Hepatocyte (in vitro differentiated cells): ENCODE measurements at regions not wholly inside any gene's neighbourhood (a gene's known extent, or its start where the extent isn't known, plus 50 kb on each side); places are given as distances from the start of the nearest gene placed in this dataset.
"Not testable (repeated sequence)": the region's sequence is repeated elsewhere in the genome, so short reads cannot be mapped to it uniquely, and the experiment has no call there.

Experiments used
- DNase-seq: peaks from one replicate; pipeline ENCODE4 v3.0.0-alpha.2; 2016; ENCODE audit warnings: low spot score
- H2AFZ ChIP-seq: fragments of 200-600 bp; sonication (generic); 2 replicates; pipeline ENCODE4 v1.6.0; 2016; ENCODE audit warnings: antibody characterized with exemption, mild to moderate bottlenecking
- H3K27ac ChIP-seq: fragments of 200-600 bp; sonication (generic); 2 replicates; pipeline ENCODE4 v1.5.1; 2016; ENCODE audit warnings: mild to moderate bottlenecking
- H3K27me3 ChIP-seq: fragments of 200-600 bp; sonication (generic); 2 replicates; pipeline ENCODE4 v1.6.1; 2016
- H3K36me3 ChIP-seq: fragments of 200-600 bp; sonication (generic); replicated peaks from 2 replicates; pipeline ENCODE4 v1.5.1; 2016; ENCODE audit warnings: low read depth; ENCODE audit not compliant: insufficient read depth
- H3K4me1 ChIP-seq: fragments of 200-600 bp; sonication (generic); 2 replicates; pipeline ENCODE4 v1.5.1; 2016; ENCODE audit warnings: mild to moderate bottlenecking, moderate library complexity; ENCODE audit not compliant: insufficient read depth
- H3K4me2 ChIP-seq: fragments of 200-600 bp; sonication (generic); 2 replicates; pipeline ENCODE4 v1.6.0; 2016
- H3K4me3 ChIP-seq: fragments of 200-600 bp; sonication (generic); 2 replicates; pipeline ENCODE4 v1.5.1; 2016; ENCODE audit warnings: mild to moderate bottlenecking
- H3K79me2 ChIP-seq: fragments of 200-600 bp; sonication (generic); 2 replicates; pipeline ENCODE4 v1.6.0; 2017; ENCODE audit warnings: mild to moderate bottlenecking
- H3K9me2 ChIP-seq: fragments of 200-600 bp; sonication (generic); replicated peaks from 2 replicates; pipeline ENCODE4 v1.6.0; 2017; ENCODE audit warnings: mild to moderate bottlenecking; ENCODE audit not compliant: insufficient read depth
- H3K9me3 ChIP-seq: fragments of 200-600 bp; sonication (generic); 2 replicates; pipeline ENCODE4 v1.5.1; 2016; ENCODE audit warnings: low read depth, mild to moderate bottlenecking
- H4K20me1 ChIP-seq: fragments of 200-600 bp; sonication (generic); 2 replicates; pipeline ENCODE4 v1.6.0; 2016; ENCODE audit warnings: mild to moderate bottlenecking; ENCODE audit not compliant: insufficient read depth, poor library complexity, severe bottlenecking
- EZH2 ChIP-seq: fragments of 200-600 bp; sonication (generic); IDR thresholded peaks from 2 replicates; pipeline ENCODE4 v1.6.1; 2016; ENCODE audit warnings: antibody characterized with exemption, mild to moderate bottlenecking, borderline replicate concordance
- EZH2phosphoT487 ChIP-seq: fragments of 200-600 bp; sonication (generic); IDR thresholded peaks from one replicate; pipeline ENCODE4 v1.6.1; 2018; ENCODE audit warnings: antibody characterized with exemption, mild to moderate bottlenecking, low read depth, moderate library complexity; ENCODE audit not compliant: unreplicated experiment, severe bottlenecking
- WGBS: methylation state at CpG from one replicate; pipeline ENCODE4 v1.1.6; 2016; ENCODE audit warnings: low lambda C conversion rate; ENCODE audit errors: missing lambda C conversion rate; 5-methylcytosine and 5-hydroxymethylcytosine counted together
- TF ChIP-seq, protein P1 (sequence below): fragments of 200-600 bp; sonication (generic); IDR thresholded peaks from 2 replicates; pipeline ENCODE4 v1.5.1; 2016; ENCODE audit warnings: antibody characterized with exemption, mild to moderate bottlenecking; ENCODE audit not compliant: poor library complexity

DNA sequence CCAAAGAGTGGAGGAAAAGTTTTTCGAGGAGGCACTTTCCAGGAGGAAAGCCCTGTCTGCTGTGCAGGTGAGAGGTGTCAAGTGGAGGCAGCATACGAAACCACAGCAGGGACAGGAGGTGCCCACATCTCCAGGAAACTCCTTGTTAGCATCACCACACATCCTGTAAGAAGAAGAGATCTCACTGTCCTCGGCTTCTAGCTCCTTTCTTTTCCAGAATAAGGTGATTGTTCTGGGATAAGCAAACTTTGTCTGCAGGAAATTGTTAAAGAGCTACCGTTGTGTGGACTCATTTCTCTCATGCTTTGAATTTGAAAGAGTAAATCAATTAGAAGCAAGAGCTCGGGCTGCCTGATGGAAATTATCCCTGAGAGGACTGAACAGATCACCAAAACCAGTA is 269.4 kb downstream of the CXCL12 start:
- Histone ChIP-seq H3K27me3 (no peaks in the 10 kb centered on the region), H3K9me2 (no peaks in the 10 kb centered on the region), H3K4me2 (no peak overlapping the region), H3K79me2 (no peaks in the 10 kb centered on the region), H2AFZ (no peak overlapping the region), H3K4me3 (no peak overlapping the region), H3K36me3 (no peaks in the 10 kb centered on the region), H3K27ac (no peak overlapping the region), H4K20me1 (no peaks in the 10 kb centered on the region), H3K4me1 (peaks cover 6% of the 10 kb centered on the region), H3K9me3 (no peaks in the 10 kb centered on the region)
- 64% methylated on average over 5 of the region's 5 CpGs for WGBS
- DNase-seq = no peak
- TF ChIP-seq EZH2 (no peak), EZH2phosphoT487 (no peak)
- TF ChIP-seq, protein P1, sequence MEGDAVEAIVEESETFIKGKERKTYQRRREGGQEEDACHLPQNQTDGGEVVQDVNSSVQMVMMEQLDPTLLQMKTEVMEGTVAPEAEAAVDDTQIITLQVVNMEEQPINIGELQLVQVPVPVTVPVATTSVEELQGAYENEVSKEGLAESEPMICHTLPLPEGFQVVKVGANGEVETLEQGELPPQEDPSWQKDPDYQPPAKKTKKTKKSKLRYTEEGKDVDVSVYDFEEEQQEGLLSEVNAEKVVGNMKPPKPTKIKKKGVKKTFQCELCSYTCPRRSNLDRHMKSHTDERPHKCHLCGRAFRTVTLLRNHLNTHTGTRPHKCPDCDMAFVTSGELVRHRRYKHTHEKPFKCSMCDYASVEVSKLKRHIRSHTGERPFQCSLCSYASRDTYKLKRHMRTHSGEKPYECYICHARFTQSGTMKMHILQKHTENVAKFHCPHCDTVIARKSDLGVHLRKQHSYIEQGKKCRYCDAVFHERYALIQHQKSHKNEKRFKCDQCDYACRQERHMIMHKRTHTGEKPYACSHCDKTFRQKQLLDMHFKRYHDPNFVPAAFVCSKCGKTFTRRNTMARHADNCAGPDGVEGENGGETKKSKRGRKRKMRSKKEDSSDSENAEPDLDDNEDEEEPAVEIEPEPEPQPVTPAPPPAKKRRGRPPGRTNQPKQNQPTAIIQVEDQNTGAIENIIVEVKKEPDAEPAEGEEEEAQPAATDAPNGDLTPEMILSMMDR = no peak

DNA sequence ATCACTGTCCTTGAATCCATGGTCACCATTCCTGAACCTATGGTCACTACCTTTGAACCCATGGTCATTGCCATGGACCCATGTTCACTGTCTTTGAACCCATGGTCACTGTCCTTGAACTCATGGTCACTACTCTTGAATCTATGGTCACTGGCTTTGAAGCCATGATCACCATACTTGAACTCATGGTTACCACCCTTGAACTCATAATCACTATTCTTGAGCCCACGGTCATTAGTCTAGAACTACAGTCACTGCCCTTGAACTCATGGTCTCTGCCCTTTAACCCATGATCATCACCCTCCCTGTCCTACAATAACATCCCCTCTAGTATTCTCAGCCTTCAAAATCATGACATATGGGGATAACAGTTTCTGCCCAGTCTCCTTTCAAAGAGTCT is 270.5 kb downstream of the CXCL12 start:
- no peaks in the 10 kb centered on the region for H3K9me3 ChIP-seq
- no peaks in the 10 kb centered on the region for H3K9me2 ChIP-seq
- WGBS = 100% methylated on average over 1 of the region's 1 CpG
- no peaks in the 10 kb centered on the region for H3K27me3 ChIP-seq
- no peak for DNase-seq
- H3K4me1 ChIP-seq = peaks cover 6% of the 10 kb centered on the region
- no peaks in the 10 kb centered on the region for H3K36me3 ChIP-seq
- H2AFZ ChIP-seq = no peak overlapping the region
- H4K20me1 ChIP-seq = no peaks in the 10 kb centered on the region
- TF ChIP-seq, protein P1 = no peak
- TF ChIP-seq EZH2 (no peak), EZH2phosphoT487 (no peak)
- H3K4me3 ChIP-seq = no peak overlapping the region
- no peak overlapping the region for H3K27ac ChIP-seq
- H3K4me2 ChIP-seq = no peak overlapping the region
- no peaks in the 10 kb centered on the region for H3K79me2 ChIP-seq

DNA sequence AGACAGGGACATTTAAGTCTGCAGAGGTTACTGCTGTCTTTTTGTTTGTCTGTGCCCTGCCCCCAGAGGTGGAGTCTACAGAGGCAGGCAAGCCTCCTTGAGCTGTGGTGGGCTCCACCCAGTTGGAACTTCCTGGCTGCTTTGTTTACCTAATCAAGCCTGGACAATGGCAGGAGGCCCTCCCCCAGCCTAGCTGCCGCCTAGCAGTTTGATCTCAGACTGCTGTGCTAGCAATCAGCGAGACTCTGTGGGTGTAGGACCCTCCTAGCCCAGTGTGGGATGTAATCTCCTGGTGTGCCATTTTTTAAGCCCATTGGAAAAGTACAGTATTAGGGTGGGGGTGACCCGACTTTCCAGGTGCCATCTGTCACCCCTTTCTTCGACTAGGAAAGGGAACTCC is 272.6 kb downstream of the CXCL12 start:
- not testable (repeated sequence) for H3K79me2 ChIP-seq, H3K4me1 ChIP-seq, H3K27ac ChIP-seq, H3K9me2 ChIP-seq, H3K27me3 ChIP-seq, DNase-seq, H3K9me3 ChIP-seq, H2AFZ ChIP-seq, H3K4me3 ChIP-seq, H3K36me3 ChIP-seq, H4K20me1 ChIP-seq
- peak overlapping the region; percentile 33 for H3K4me2 ChIP-seq
- 67% methylated on average over 4 of the region's 4 CpGs for WGBS

DNA sequence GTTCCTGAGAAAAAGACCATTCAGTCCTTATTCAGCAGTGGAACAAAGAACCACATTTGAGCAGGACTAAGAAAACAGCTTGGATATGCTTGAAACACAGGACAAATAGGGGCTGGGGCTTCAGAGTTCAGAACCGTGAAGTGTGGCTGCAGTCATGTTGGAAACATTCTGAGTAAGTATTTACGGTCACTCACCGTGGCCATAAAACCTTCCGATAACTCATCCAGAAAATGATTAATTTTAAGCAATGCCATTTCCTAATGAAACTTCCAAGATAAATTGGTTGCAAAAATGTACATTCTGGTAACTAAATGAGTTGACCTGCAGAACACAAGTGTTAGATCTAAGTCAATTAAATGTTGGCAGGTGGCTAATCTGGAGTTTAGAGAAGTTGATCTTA is 279.2 kb downstream of the CXCL12 start:
- Histone ChIP-seq H3K4me3 (no peak overlapping the region), H3K27ac (no peak overlapping the region), H2AFZ (no peak overlapping the region), H3K4me2 (no peak overlapping the region), H3K9me3 (no peaks in the 10 kb centered on the region), H3K4me1 (no peaks in the 10 kb centered on the region), H4K20me1 (no peaks in the 10 kb centered on the region), H3K79me2 (no peaks in the 10 kb centered on the region), H3K9me2 (no peaks in the 10 kb centered on the region), H3K36me3 (no peaks in the 10 kb centered on the region), H3K27me3 (no peaks in the 10 kb centered on the region)
- TF ChIP-seq EZH2phosphoT487 (no peak), EZH2 (no peak)
- TF ChIP-seq, protein P1 = no peak
- DNase-seq = no peak
- WGBS = 75% methylated on average over 4 of the region's 4 CpGs
